ENCODE measurements at regions not wholly inside any gene's neighbourhood (a gene's known extent, or its start where the extent isn't known, plus 50 kb on each side); places are given as distances from the start of the nearest gene placed in this dataset.

GRCh38 chr20:23214903-23215302 lies 128.8 kb upstream of the CD93 start:
- Histone ChIP-seq H3K36me3 (ENCODE audit: control insufficient read depth in 4 of 4, insufficient read depth in 3 of 4, low read depth in 1 of 4, low read length in 3 of 4) (no peaks in the 10 kb centered on the region), H3K4me1 (ENCODE audit: control insufficient read depth in 4 of 4, insufficient read depth in 4 of 4, low read length in 3 of 4) (no peaks in the 10 kb centered on the region), H3K4me3 (ENCODE audit: low read depth in 1 of 3, low read length in 3 of 3) (no peak overlapping the region), H3K27me3 (ENCODE audit: control insufficient read depth in 4 of 4, insufficient read depth in 4 of 4, low read length in 3 of 4) (peaks cover 0 to 6% (median 0%) of the 10 kb centered on the region in 4 donors), H3K27ac (ENCODE audit: low read depth in 1 of 2, low read length in 2 of 2) (no peak overlapping the region), H3K9me3 (ENCODE audit: control insufficient read depth in 4 of 4, low read length in 3 of 4) (no peaks in the 10 kb centered on the region), H3K9ac (ENCODE audit: low read depth in 1 of 2, low read length in 2 of 2) (no peak overlapping the region)
- TF ChIP-seq MAX (IDR thresholded peaks at IDR 0.05), result no peak
- TF ChIP-seq CTCF (IDR thresholded peaks at IDR 0.05; ENCODE audit: low read depth, low read length, missing input control), result no peak
- no peak for TF ChIP-seq REST (IDR thresholded peaks at IDR 0.05)
- no peak for TF ChIP-seq ATF3 (IDR thresholded peaks at IDR 0.05)
- TF ChIP-seq FOXA2 (IDR thresholded peaks at IDR 0.05), result no peak
- no peak for TF ChIP-seq FOXA1 (IDR thresholded peaks at IDR 0.05)
- TF ChIP-seq NR2F2 (IDR thresholded peaks at IDR 0.05), result no peak
- no peak for TF ChIP-seq JUND (IDR thresholded peaks at IDR 0.05)
- no peak for TF ChIP-seq GABPA (IDR thresholded peaks at IDR 0.05 in 1 of 2, conservative IDR thresholded peaks at IDR 0.05 in 1 of 2)
- TF ChIP-seq HNF4G (IDR thresholded peaks at IDR 0.05), result no peak
- 89% methylated on average over 5 of the region's 5 CpGs for WGBS
- no peak for DNase-seq (ENCODE audit: low spot score)

GRCh38 chr20:23212464-23212995 lies 126.4 kb upstream of the CD93 start:
- Histone ChIP-seq H3K27me3 (ENCODE audit: control insufficient read depth in 4 of 4, insufficient read depth in 4 of 4, low read length in 3 of 4) (peaks cover 0 to 10% (median 0%) of the 10 kb centered on the region in 4 donors), H3K9ac (ENCODE audit: low read depth in 1 of 2, low read length in 2 of 2) (no peak overlapping the region), H3K27ac (ENCODE audit: low read depth in 1 of 2, low read length in 2 of 2) (no peak overlapping the region), H3K36me3 (ENCODE audit: control insufficient read depth in 4 of 4, insufficient read depth in 3 of 4, low read depth in 1 of 4, low read length in 3 of 4) (no peaks in the 10 kb centered on the region), H3K4me1 (ENCODE audit: control insufficient read depth in 4 of 4, insufficient read depth in 4 of 4, low read length in 3 of 4) (no peaks in the 10 kb centered on the region), H3K4me3 (ENCODE audit: low read depth in 1 of 3, low read length in 3 of 3) (no peak overlapping the region), H3K9me3 (ENCODE audit: control insufficient read depth in 4 of 4, low read length in 3 of 4) (no peaks in the 10 kb centered on the region)
- 41% methylated on average over 6 of the region's 6 CpGs for WGBS
- TF ChIP-seq CTCF (IDR thresholded peaks at IDR 0.05; ENCODE audit: low read depth, low read length, missing input control) (no peak), JUND (IDR thresholded peaks at IDR 0.05) (no peak), GABPA (IDR thresholded peaks at IDR 0.05 in 1 of 2, conservative IDR thresholded peaks at IDR 0.05 in 1 of 2) (no peak), RXRA (IDR thresholded peaks at IDR 0.05) (no peak), MAX (IDR thresholded peaks at IDR 0.05) (no peak), NR2F2 (IDR thresholded peaks at IDR 0.05) (no peak), FOXA1 (IDR thresholded peaks at IDR 0.05) (no peak)
- no peak for DNase-seq (ENCODE audit: low spot score)
